NB4 (cell line): ENCODE measurements at regions not wholly inside any gene's neighbourhood (a gene's known extent, or its start where the extent isn't known, plus 50 kb on each side); places are given as distances from the start of the nearest gene placed in this dataset.

Experiments used
- DNase-seq: peaks from one replicate; pipeline ENCODE4 v3.0.0; 2010; ENCODE audit warnings: low read depth
- H3K4me3 ChIP-seq: one replicate; pipeline ENCODE4 v1.5.1; 2011; ENCODE audit warnings: mild to moderate bottlenecking, low read depth, low read length, moderate library complexity
- MYC ChIP-seq: IDR thresholded peaks from 2 replicates; pipeline ENCODE4 v1.6.1; 2011; ENCODE audit warnings: low read depth, low read length
- POLR2A ChIP-seq: IDR thresholded peaks from 2 replicates; pipeline ENCODE4 v1.6.1; 2011; ENCODE audit warnings: mild to moderate bottlenecking; ENCODE audit not compliant: insufficient read length; ENCODE audit errors: extremely low read depth
- TF ChIP-seq, protein P1 (sequence below): IDR thresholded peaks from one replicate; pipeline ENCODE4 v1.5.1; 2012; ENCODE audit warnings: low read depth, low read length
- TF ChIP-seq, protein P2 (sequence below): IDR thresholded peaks from 2 replicates; pipeline ENCODE4 v1.6.1; 2011; ENCODE audit warnings: low read depth, low read length

GRCh38 chr11:80455818-80456217 lies 1015.0 kb upstream of the TENM4 start:
- TF ChIP-seq POLR2A (no peak), MYC (no peak)
- TF ChIP-seq, protein P1, sequence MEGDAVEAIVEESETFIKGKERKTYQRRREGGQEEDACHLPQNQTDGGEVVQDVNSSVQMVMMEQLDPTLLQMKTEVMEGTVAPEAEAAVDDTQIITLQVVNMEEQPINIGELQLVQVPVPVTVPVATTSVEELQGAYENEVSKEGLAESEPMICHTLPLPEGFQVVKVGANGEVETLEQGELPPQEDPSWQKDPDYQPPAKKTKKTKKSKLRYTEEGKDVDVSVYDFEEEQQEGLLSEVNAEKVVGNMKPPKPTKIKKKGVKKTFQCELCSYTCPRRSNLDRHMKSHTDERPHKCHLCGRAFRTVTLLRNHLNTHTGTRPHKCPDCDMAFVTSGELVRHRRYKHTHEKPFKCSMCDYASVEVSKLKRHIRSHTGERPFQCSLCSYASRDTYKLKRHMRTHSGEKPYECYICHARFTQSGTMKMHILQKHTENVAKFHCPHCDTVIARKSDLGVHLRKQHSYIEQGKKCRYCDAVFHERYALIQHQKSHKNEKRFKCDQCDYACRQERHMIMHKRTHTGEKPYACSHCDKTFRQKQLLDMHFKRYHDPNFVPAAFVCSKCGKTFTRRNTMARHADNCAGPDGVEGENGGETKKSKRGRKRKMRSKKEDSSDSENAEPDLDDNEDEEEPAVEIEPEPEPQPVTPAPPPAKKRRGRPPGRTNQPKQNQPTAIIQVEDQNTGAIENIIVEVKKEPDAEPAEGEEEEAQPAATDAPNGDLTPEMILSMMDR: no peak
- TF ChIP-seq, protein P2, sequence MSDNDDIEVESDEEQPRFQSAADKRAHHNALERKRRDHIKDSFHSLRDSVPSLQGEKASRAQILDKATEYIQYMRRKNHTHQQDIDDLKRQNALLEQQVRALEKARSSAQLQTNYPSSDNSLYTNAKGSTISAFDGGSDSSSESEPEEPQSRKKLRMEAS: no peak
- H3K4me3 ChIP-seq: no peak overlapping the region
- DNase-seq: no peak

DNA sequence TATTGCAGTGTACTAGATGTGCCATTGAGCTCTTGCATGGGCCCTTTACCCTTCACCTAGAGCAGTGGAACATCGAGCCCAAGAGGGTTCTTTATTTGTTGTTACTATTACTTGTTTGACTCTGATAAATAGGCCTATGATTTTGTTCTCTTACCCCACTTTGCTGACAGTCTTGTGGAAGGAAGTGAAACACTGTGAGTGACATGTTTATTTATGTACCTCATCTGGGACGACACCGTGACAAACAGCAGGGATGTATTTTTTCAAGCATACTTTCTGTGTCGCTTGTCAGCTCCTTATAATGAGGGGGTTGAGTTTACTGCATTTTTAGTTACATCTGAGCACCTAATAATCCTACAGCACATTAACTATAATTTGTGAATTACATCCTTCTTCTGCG lies 1010.3 kb upstream of the TENM4 start:
- TF ChIP-seq MYC (no peak), POLR2A (no peak)
- TF ChIP-seq, protein P1: no peak
- TF ChIP-seq, protein P2: no peak
- H3K4me3 ChIP-seq: no peak overlapping the region
- DNase-seq: no peak

- DNase-seq: no peak
- no peak overlapping the region for H3K4me3 ChIP-seq
- TF ChIP-seq, protein P1: no peak
- TF ChIP-seq POLR2A: no peak
- TF ChIP-seq, protein P2: no peak
- no peak for TF ChIP-seq MYC
Observed at GRCh38 chr11:80448709-80449108, 1007.9 kb upstream of the TENM4 start.

- no peak overlapping the region for H3K4me3 ChIP-seq
- TF ChIP-seq MYC: no peak
- TF ChIP-seq, protein P2: no peak
- no peak for TF ChIP-seq POLR2A
- TF ChIP-seq, protein P1: no peak
- no peak for DNase-seq
Observed at GRCh38 chr11:80443177-80443576, 1002.3 kb upstream of the TENM4 start.

DNA sequence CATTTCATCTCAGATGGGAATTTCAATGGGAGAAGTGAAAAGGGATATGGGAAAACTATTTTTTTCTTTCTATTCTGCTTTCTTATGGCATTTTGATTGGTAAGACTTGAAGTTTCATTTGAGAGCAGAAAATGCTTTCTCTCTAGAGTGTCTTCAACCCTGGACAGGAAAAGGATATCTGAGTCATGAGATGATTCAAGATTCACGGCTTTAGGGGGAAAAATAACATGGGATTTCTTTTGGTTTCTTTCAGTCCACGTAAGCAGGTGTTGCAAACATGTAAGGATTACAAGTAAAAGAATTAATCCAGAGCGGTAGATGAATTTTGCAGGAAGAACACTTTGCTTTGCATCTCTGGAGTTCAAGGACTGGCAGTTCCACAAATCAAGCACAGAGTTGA lies 1001.0 kb upstream of the TENM4 start:
- no peak overlapping the region for H3K4me3 ChIP-seq
- no peak for DNase-seq
- TF ChIP-seq MYC (no peak), POLR2A (no peak)
- TF ChIP-seq, protein P1: no peak
- TF ChIP-seq, protein P2: no peak

GRCh38 chr11:80440835-80441234 lies 1000.0 kb upstream of the TENM4 start:
- TF ChIP-seq, protein P2: no peak
- TF ChIP-seq, protein P1: no peak
- TF ChIP-seq MYC: no peak
- TF ChIP-seq POLR2A: no peak
- DNase-seq: no peak
- H3K4me3 ChIP-seq: no peak overlapping the region
